GM12891 (cell line): ENCODE measurements at regions not wholly inside any gene's neighbourhood (a gene's known extent, or its start where the extent isn't known, plus 50 kb on each side); places are given as distances from the start of the nearest gene placed in this dataset.

ENCODE experiments used
- PAX5 ChIP-seq: IDR thresholded peaks from 2 replicates; pipeline ENCODE4 v1.6.1; 2011; ENCODE audit warnings: low read length, moderate library complexity, mild to moderate bottlenecking; ENCODE audit not compliant: insufficient read depth, severe bottlenecking
- POLR2A ChIP-seq: IDR thresholded peaks from 2 replicates; pipeline ENCODE4 v1.6.1; 2011; ENCODE audit warnings: low read depth, low read length, control low read depth
- POLR2AphosphoS5 ChIP-seq: IDR thresholded peaks from 2 replicates; pipeline ENCODE4 v1.6.1; 2011; ENCODE audit warnings: low read depth, low read length, control low read depth
- POU2F2 ChIP-seq: IDR thresholded peaks from 2 replicates; pipeline ENCODE4 v1.6.1; 2011; ENCODE audit warnings: low read depth, mild to moderate bottlenecking, control low read depth, low read length, moderate library complexity
- SPI1 ChIP-seq: IDR thresholded peaks from 2 replicates; pipeline ENCODE4 v1.6.1; 2011; ENCODE audit warnings: low read depth, low read length, control low read depth
- TAF1 ChIP-seq: IDR thresholded peaks from 2 replicates; pipeline ENCODE4 v1.6.1; 2011; ENCODE audit warnings: low read depth, low read length, control low read depth

DNA sequence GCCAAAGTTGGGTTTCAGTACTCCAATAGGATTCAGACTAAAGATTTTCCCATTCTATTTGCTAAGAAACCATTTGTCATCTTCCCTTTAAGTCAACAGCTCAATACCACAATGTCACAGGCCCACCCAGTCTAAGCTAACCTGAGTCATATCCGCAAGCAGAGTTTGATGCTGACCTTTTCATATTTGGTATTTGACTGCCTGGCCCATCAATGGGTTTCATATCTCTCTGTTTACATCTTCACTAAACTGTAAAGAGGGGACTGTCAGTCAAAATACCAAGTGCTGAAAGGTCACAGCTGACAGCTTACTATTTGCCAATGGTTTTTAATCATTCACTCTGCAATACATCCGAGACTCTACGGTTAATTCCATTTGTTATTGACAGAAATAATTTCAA is 707.5 kb upstream of the ACTRT1 start:
- TF ChIP-seq POLR2A, result no peak
- TF ChIP-seq TAF1, result no peak
- TF ChIP-seq PAX5, result no peak
- TF ChIP-seq POLR2AphosphoS5, result no peak
- TF ChIP-seq SPI1, result no peak
- no peak for TF ChIP-seq POU2F2
